ENCODE measurements at regions not wholly inside any gene's neighbourhood (a gene's known extent, or its start where the extent isn't known, plus 50 kb on each side); places are given as distances from the start of the nearest gene placed in this dataset.
"Not testable (repeated sequence)": the region's sequence is repeated elsewhere in the genome, so short reads cannot be mapped to it uniquely, and the experiment has no call there.

DNA sequence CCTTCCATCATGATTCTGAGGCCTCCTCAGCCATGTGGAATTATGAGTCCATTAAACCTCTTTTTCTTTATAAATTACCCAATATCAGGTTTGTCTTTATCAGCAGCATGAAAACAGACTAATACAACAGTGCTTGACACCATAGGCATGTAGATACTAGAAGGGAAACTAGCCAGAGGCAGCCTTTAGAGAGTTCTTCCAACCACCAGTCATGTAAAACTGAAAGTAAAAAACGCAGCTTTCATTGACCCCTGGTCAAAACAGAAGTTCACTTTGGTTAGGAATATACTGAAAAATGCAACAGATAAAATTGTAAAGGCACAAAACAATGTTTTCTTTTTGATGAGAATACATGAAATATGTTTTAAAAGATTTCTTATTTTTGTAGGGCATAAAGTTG, 122.8 kb upstream of the L3MBTL4 start:
- no peak for DNase-seq

DNA sequence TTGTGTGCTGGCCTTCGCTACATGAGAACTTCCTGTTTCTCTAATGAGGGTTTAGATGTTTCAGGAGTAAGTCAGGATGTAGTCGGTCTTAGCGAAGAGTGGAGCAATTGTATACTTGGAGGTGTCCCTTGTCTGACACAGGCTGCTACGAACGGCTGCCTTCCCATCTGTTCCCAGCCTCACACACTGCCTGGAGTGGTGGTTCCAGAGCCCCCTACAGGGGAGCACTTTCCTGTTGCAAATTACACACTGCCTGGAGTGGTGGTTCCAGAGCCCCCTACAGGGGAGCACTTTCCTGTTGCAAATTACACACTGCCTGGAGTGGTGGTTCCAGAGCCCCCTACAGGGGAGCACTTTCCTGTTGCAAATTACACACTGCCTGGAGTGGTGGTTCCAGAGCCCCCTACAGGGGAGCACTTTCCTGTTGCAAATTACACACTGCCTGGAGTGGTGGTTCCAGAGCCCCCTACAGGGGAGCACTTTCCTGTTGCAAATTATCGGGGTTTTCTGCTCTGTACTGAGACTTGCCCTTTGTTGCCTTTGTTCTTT, 126.5 kb upstream of the L3MBTL4 start:
- DNase-seq: not testable (repeated sequence)

DNA sequence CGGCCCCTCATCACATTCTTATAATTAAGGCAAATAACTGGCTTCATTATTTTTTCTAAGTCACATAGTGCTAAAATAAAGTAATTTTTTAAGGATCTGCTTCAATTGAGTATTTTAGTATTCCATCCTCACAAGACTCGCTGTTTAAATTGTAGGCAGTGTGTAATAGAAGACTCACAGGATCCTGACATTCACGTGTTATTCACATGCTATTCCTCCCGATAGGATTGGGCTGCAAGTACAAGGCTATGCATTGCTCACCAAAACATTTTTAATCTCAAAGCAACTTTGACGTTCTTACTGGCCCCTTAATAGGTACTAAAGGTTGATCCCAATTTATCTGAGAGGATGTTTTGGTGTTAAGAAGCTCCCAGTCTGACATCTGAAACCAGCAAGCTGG, 127.6 kb upstream of the L3MBTL4 start:
- no peak for DNase-seq

DNA sequence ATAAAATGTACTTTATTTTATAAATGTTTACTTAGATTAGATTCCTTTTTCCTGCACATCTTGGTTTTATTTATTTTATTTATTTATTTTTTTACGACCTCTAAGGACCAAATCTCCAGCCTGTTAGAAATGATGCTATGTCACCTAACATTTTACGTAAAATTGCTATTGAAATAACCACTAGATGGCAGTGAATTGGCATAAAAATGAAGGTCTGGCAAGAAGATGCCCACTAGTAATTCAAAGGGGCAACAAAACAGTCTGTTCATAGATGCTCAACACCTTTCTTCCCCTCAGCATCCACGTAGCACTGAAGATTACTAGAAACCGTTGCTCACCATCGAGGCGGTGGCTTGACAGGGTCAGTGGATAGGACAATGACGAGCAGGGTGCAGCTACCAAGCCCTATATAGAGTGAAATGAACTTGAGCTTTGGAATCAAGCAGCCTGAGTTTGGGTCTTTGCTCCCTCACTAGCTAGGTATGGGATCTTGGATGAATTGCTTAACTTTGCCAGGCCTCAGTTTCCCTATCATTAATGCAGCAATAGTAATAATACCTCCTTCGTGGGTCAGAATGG, 128.7 kb upstream of the L3MBTL4 start:
- no peak for DNase-seq

DNA sequence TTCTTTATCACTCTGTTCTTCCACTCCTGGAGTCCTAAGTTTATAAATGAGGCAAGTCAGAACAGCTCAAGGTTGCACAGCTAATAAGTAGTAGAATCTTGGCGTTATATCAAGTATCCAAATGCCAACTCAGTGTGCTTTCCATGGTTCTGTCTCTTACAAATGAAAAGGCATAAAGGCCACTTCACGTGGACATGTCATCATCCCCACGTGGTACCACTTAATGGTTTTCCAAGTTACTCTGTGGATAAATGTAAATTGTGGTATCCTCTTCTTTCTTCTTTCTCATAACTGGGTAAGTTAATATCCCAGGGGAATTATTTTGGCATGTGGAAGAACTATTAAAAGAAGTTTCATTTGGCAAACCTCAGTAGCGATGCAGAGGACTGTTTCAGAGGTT, 131.5 kb upstream of the L3MBTL4 start:
- no peak for DNase-seq

DNA sequence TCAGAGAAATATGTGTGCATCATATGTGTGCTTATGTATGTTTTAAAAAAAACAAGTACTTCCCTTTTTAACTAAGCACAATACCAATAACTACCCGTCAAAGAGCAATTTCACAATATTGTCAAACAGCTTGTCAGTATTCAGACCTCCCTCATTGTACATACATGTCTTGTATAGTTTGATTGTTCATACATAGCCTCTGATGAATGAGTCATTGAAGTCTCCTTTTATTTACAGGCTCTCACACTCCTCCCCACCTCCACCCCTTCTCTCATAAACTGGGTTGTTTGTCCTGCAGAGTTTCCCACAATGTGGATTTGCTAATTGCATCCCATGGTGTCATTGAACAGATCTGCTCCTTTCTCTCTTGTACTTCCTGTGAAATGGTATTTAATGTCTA, 132.8 kb upstream of the L3MBTL4 start:
- DNase-seq: no peak

DNA sequence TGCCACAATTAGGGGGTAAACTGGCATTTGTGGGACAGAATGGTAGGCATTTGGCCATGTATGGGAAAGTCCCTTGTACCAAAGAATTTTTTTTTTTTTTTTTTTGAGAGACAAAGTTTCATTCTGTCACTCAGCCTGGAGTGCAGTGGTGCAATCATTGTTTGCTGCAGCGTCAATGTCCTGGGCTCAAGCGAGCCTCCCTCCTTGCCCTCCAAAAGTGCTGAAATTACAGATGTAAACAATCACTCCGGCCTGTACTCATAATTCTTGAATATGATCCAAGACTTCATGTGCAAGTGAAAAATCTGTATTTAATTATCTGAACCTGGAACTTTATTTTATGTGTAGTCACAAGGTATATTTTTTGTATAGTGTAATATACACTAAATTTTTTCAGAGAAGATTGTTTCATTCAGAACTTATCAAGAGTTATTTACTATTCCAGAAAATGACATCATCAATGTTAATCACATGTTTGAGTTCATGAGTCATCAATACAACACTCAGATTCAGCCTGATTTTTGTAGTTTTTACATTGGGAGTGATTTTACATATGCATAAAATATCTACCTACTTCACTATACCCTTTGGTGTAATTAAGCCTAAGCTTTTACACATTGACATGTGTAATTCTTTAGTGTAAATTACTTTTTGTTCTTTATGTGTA, 138.7 kb upstream of the L3MBTL4 start:
- no peak for DNase-seq

DNA sequence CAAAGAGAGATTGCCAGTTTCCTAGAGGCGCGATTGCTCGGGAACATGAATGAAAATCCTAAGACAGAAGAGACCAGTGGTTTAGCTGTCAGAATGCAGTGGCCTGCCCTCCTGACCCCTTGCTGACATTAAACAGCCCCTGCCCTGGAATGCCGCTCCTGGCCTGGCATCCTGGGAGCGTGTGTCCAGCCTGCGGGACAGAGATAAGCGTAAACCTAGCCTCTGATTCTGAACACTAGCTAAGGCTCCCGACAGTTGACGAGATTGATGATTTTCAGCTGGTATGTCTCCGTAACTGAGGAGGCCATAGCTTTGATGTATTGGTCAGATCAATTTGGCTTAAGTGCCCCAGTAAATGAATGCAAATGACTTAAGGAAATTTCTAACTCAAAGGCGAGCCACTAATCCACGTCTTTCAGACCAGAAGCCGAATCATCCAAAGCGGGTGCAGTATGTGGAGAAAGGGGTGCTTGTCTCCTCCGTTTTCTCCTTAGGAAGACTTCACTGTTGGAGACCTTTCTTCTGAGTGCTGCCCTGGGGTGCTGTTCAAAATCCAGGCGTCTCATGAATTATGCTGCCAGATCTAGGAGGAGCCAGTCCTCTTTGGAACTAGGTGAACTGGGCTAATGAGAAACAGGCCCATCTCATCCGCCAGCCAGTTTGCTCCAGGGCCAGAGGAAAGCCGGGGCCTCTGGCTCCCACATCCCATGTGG, 142.5 kb upstream of the L3MBTL4 start:
- DNase-seq: no peak

DNA sequence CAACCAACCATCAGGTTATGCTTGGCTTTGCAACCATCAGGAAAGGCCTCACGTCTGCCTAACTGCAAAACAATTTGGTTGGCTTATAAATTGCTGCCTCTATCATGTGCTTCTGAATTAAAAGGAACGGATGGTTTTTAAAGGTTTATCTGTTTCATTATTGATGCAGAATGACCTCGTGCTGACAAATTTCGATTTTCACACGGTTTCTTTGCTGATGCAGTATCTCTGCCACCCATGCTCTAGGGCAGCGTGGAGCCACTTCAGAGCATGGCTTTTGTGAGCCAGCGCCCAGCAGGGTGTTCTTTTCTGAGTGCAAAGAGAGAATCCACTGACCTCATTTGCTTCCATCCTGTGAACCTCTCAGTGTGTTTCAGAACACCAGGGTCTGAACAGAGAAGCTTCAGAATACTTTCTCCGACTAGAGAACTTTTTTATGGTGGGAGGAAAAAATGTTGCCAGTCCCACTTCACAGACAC, 143.1 kb upstream of the L3MBTL4 start:
- no peak for DNase-seq

DNA sequence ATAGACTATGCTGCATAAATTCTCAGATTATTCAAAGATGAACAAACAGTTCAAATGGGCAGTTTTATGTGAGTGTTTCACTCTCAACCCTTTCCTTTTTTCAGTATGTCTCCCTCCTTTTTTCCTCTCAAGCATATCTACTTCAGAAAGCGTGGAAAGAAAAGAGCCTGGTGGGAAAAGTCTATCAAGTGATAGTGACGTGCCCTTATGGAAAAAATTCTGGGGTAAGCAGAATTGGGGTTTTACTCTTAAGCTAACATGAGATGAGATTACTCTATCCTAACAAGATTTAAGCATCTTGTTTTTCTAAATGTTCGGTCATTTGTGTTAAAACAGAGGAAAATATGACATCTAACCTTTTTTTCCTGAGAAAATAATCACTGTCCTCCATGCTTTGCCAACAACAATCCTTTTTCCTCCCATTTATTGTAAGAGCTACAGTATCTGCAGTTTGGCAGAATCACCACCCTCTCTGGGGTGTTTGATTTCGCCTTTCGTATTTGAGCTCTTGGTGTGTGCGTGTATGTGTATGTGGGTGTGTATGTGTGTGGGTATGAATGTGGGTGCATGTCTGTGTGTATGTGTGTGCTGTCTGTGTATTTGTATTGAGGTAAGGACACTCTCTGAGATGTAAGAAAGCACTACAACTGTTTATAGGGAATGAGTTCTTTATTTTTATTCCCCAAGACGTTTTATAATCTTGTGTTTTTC, 143.9 kb upstream of the L3MBTL4 start:
- no peak for DNase-seq

DNA sequence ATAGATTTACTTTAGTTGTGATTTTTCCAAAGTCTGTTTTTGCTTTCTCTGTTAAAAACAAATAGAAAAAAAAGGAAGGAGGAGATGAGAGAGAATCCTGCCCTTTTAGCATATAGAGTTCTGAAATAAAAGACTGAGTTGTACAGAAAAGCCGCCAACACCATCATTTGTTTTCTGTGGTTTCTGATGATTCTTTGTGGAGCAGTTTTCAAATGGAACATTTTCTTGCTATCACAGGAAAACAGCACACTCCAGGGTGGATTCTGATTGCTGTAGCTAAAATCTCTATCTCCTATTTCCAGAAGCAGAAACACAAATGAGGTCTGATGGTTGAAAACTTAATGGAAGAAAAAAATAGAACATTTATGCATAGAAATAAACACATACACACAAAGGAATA, 144.6 kb upstream of the L3MBTL4 start:
- DNase-seq: no peak

DNA sequence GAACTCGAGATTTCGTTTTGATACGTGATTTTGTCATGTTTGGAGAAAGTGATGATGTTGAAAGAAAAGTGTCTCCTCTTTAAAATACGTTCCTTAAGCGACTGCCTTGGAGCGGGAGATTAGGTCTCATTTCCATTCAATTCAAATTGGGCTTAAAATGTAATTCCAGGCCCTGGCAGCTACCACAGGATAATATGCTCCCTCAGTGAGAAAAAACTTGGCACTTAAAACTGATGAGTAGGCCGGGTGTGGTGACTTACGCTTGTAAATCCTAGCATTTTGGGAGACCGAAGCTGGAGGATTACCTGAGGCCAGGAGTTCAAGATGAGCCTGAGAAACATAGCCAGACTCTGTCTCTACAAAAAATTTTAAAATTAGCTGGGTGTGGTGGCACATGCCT, 146.3 kb upstream of the L3MBTL4 start:
- DNase-seq: no peak

DNA sequence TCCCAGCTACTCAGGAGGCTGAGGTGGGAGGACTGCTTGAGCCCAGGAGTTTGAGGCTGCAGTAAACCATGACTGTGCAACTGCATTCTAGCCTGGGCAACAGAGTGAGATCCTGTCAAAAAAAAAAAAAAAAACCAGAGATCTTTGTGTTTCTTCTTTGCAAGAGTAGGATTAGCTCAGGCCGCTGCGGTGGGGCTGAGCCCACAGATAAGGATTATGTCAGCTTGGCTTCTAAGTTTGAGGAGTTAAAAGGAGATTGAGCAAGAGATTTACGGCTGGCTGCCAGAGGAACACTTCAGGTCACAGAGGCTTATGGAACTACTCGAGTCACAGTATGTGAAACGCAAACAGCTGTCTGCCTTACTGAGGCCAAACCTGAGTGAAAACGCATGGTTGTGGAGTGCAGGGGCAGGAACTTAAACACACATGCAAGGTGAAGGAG, 146.7 kb upstream of the L3MBTL4 start:
- DNase-seq: no peak

DNA sequence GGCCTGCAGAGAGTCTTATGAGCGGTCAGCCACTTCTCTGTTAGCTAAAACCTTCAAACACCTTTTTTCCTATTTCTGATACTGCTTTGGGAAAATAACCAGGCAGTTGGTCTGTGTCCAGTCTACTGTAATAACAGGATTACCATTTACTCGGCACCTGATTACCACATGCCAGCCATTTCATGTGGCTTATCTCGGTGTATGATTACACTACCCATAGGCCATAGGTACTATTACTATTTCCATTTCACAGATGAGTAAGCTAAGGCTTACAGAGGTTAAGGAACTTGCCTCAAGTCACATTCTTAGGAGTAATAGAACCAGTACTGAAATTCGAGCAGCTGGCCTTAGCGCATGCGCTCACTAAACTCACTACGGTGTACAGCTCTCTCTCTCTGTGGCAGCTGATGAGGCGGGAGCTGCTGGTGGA, 147.2 kb upstream of the L3MBTL4 start:
- no peak for DNase-seq

DNA sequence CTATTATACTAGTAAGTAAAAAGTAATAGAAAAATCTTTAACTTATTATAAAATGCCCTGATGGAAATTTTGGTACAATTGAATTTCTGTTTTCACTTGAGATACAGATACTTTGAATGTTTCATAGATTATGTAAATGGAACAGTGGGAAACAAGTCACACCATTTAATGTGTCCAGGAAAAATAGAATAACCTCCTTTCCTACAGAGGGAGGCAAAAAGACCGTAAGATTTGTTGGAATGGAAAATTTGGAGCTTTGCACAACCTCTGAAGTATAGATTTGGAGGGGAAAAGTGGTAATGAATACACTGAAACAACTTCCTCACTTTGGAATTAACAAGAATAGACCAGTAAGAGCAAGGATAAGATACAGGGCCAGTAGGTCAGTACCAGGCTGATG, 149.2 kb upstream of the L3MBTL4 start:
- no peak for DNase-seq

DNA sequence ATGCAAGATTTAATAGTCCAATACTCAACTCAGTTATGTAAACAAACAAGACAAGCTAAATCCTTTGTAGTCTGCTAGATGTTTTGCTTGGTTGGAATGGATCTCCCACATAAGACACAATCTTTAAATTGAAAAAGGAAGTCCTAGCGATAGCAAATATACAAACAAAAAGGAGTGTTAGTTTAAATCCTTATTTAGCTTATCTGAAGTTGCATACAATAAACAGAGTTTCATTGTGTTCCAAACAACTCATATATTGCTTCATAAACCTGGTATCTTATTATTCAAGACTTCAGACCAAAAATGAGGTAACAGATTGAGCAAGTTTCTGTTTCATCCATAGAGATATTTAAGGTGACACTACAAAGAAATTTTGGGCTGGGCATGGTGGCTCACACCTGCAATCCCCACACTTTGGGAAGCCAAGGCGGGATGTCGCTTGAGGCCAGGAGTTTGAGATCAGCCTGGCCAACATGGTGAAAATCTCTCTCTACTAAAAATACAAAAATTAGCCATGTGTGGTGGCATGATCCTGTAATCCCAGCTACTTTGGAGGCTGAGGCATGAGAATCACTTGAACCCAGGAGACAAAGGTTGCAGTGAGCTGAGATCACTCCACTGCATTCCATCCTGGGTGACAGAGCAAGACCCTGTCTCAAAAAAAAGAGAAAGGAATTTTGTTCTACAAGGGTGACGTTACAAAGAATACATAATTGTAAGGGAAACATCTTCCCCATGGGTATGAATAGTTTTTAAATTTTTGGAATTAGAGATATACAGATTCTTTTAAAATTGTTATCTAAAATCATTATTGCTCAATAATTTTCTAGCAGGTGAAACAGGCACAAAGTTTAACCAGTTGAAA, 150.5 kb upstream of the L3MBTL4 start:
- DNase-seq: no peak

DNA sequence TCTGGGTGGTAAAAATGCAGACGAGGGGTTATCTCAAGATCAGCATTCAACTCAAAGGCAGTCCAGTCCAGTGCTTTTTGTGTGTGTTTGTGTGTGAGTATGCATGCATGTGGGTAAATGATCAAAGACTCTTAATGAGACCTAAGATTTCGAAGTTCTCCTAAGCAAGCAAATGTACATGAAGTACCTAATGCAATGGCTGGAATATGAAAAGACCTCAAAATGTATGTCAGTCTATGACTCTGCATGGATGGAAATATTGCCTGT, 151.0 kb upstream of the L3MBTL4 start:
- no peak for DNase-seq

DNA sequence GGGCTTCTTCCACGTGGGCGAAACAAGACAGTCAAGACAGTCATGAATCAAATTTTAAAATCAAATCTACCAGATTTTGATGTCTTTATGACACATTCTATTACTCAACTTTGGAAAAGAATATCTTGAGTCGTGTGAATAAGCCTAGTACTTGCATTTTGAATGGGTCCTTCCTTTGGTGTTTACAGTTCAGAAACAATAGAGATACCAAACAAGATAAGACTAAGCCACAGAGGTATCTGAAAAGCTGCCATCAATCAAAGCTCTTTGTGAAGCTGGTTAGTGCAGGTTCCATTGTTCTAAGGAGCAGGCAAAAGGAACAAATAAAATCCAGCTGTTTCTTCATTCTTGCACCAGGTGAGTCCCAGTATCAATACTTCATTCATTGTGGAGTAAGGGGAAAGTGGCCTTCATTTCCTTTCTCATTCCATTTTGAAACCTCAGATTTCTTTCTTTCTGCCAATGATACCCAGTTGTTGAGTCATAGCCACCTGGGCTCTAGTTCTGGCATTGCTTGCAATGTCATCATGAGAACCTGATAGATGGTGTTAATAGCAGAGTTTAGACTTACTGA, 151.7 kb upstream of the L3MBTL4 start:
- no peak for DNase-seq

DNA sequence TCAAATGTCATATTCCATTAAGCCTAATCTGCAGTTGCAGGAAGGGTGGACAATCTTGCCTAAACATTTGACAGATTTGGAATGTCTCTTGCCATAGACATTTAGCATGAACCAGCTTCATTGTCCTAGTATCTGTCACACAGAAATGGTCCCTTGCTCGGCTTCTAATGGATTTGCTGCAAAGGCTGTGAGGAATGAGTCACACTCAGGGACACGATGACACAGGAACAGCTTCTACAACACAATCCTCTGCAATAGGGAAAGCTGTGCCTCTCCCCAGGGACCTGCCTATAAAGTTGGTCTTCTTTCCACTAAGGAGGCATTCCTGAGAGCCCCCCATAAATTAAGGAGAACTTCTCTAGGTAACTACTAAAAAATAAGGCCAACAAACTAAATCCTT, 155.1 kb upstream of the L3MBTL4 start:
- DNase-seq: no peak

DNA sequence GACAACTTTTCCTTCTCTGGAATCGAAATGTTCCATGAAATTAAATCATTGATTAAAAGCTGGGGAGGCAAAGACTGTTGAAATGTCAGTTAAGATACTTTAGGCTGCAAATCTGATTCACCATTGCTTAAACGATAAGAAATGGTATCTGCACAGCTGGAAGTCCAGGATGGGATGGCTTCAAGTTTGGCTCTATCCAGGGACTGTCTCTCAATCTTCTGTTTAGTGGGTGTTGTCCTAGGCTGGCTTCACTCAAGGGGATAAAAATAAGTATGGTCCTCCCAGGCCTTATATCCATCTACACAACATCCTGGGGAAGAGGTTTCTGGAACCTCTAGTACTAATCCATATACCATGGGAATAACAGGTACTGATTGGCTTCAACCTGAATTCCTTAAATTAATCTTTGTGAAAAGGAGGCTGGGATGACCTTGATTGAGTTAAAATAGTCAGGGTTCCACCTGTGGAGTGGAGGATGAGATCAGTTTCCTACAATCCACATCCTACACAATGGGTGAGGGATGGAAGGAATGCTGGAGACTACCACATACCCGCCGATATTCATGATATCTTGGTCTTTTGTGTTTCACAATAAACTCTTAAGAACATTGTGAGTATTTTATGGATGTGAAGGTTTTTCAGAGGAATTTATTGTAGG, 156.0 kb upstream of the L3MBTL4 start:
- no peak for DNase-seq

DNA sequence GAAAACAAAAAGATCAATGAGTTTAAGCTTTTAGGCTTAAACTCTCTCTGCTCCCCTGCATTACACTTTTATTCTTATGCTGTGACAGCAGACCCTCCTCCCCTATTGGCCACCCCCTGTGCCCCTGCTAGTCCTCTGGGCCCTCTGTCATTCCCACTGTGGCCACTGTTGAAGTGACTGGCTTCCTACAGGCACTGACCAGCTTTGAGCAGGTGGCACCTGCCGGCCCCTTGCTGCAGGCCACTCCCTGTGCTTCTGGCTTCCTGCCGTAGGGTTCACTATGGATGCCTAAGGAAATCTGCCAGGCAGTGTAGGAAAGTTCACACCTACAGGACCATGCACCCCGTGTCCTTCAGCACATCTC, 156.5 kb upstream of the L3MBTL4 start:
- DNase-seq: no peak

DNA sequence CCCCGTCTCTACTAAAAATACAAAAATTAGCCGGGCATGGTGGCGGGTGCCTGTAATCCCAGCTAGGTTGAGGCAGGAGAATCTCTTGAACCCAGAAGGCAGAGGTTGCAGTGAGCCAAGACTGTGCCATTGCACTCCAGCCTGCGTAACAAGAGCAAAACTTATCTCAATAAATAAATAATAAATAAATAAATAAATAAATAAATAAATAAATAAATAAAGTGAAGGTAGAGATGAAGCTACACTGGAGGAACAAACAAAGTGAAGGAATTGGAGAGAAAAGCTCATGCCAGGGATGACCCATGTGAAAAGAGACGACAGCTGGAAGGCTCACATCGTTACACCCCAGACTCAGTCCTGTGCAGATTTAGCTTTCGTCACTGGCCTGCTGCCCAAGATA, 157.3 kb upstream of the ARHGAP28 start:
- DNase-seq: not testable (repeated sequence)

All from NCI-H187 treated with DMSO at 0.1 percent for 48 hours (cell line).